Loucy (cell line): ENCODE measurements at regions not wholly inside any gene's neighbourhood (a gene's known extent, or its start where the extent isn't known, plus 50 kb on each side); places are given as distances from the start of the nearest gene placed in this dataset.

ENCODE experiments used
- EZH2phosphoT487 ChIP-seq: fragments of 200-600 bp; IDR thresholded peaks from 2 replicates; pipeline ENCODE4 v1.6.1; 2018; ENCODE audit warnings: antibody characterized with exemption, mild to moderate bottlenecking, moderate library complexity, borderline replicate concordance
- TF ChIP-seq, protein P1 (sequence below): fragments of 200-600 bp; sonication (generic); conservative IDR thresholded peaks from 2 replicates; pipeline ENCODE4 v1.5.1; 2014; ENCODE audit warnings: mild to moderate bottlenecking, antibody characterized with exemption, low read length

DNA sequence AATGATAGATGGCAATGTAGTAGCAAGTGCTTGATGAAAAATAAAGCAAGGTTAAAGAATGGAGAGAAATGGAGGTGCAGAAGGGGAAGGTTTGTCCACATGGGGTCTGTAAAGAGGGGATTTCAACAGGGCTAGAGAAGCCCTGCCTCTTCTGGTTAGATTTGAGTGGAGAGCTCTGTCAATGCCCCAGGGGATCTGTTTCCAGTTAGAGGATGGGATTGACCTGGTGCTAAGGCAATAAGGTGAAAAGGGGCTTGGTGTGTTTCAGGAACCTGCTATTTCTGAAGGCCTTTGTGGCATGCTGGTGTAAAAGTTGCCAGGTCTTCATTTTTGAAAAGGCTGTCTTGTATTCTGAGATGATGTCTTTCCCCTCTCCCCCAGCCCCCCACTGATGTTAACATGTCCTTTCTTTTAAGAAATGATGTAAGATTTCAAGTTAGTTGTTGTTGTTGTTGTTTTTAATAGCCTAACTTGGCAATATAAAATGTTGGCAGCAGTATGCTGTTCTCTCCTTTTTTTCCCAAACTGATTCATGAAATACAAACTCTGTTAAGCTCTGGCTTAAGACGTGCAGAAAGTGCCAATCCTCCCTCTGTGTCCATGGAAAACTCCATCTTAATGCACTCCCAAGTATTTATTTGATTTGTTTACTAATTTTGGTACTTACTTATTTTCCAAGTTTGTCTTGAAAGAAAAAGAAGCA is 370.3 kb upstream of the ADGRL2 start:
- TF ChIP-seq, protein P1, sequence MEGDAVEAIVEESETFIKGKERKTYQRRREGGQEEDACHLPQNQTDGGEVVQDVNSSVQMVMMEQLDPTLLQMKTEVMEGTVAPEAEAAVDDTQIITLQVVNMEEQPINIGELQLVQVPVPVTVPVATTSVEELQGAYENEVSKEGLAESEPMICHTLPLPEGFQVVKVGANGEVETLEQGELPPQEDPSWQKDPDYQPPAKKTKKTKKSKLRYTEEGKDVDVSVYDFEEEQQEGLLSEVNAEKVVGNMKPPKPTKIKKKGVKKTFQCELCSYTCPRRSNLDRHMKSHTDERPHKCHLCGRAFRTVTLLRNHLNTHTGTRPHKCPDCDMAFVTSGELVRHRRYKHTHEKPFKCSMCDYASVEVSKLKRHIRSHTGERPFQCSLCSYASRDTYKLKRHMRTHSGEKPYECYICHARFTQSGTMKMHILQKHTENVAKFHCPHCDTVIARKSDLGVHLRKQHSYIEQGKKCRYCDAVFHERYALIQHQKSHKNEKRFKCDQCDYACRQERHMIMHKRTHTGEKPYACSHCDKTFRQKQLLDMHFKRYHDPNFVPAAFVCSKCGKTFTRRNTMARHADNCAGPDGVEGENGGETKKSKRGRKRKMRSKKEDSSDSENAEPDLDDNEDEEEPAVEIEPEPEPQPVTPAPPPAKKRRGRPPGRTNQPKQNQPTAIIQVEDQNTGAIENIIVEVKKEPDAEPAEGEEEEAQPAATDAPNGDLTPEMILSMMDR = no peak
- TF ChIP-seq EZH2phosphoT487 = no peak
